ENCODE measurements at regions not wholly inside any gene's neighbourhood (a gene's known extent, or its start where the extent isn't known, plus 50 kb on each side); places are given as distances from the start of the nearest gene placed in this dataset.

DNA sequence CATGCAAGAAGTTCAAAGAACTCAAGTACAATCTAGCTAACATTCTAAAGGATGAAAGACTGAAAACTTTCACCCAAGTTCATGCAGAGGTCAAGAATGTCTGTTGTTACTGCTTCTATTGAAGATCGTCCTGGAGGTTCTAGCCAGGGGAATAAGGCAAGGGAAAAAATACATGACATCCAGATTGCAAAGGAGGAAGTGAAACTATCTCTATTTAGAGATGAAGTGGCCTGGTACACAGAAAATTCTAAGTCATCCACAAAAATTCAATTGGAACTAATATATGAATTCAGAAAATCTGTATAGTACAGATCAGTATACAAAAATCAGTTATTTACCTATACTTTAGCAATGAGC is 693.0 kb downstream of the NR2F2 start:
- intact Hi-C loops (cut with DNase I), result no loop called here
- Histone ChIP-seq H3K9me3 (no peaks in the 10 kb centered on the region), H3K4me1 (no peaks in the 10 kb centered on the region), H3K27me3 (no peaks in the 10 kb centered on the region), H3K36me3 (no peaks in the 10 kb centered on the region), H3K4me3 (replicated peaks in 1 of 3) (no peak overlapping the region), H3K27ac (no peak overlapping the region)
- no peak for TF ChIP-seq POLR2A (IDR thresholded peaks at IDR 0.05)
- TF ChIP-seq, protein P1, sequence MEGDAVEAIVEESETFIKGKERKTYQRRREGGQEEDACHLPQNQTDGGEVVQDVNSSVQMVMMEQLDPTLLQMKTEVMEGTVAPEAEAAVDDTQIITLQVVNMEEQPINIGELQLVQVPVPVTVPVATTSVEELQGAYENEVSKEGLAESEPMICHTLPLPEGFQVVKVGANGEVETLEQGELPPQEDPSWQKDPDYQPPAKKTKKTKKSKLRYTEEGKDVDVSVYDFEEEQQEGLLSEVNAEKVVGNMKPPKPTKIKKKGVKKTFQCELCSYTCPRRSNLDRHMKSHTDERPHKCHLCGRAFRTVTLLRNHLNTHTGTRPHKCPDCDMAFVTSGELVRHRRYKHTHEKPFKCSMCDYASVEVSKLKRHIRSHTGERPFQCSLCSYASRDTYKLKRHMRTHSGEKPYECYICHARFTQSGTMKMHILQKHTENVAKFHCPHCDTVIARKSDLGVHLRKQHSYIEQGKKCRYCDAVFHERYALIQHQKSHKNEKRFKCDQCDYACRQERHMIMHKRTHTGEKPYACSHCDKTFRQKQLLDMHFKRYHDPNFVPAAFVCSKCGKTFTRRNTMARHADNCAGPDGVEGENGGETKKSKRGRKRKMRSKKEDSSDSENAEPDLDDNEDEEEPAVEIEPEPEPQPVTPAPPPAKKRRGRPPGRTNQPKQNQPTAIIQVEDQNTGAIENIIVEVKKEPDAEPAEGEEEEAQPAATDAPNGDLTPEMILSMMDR (IDR thresholded peaks at IDR 0.05), result no peak
- DNase-seq, result no peak
- 11 to 37% methylated on average over 1 of the region's 1 CpG for WGBS, 2 donors

DNA sequence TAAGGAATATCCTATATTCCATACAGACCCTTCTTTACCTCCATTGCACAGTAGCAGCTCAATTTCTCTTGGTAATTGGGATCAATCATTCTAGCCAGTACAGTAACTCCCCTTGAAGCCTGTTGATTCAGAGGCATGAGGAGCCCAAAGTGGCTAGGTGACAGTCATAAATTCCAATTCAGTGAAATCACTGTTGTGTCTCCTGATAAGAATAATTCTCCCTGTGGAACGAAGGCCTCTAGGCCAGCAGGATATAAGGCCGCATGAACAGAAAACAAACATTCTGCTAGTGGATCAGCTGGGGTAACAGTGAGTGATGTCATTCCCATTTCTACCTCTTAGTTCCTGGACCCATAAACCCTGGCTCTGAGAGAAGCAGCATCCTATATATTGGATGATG is 696.3 kb downstream of the NR2F2 start:
- intact Hi-C loops (cut with DNase I), result no loop called here
- WGBS, 2 donors, result 61 to 66% methylated on average over 2 of the region's 2 CpGs
- DNase-seq, result no peak
- H3K4me3 ChIP-seq (replicated peaks in 1 of 3), result no peak overlapping the region
- H3K27me3 ChIP-seq, result no peaks in the 10 kb centered on the region
- no peak overlapping the region for H3K27ac ChIP-seq
- H3K4me1 ChIP-seq, result no peaks in the 10 kb centered on the region
- TF ChIP-seq, protein P1 (IDR thresholded peaks at IDR 0.05), result no peak
- no peak for TF ChIP-seq POLR2A (IDR thresholded peaks at IDR 0.05)
- H3K9me3 ChIP-seq, result no peaks in the 10 kb centered on the region
- no peaks in the 10 kb centered on the region for H3K36me3 ChIP-seq

DNA sequence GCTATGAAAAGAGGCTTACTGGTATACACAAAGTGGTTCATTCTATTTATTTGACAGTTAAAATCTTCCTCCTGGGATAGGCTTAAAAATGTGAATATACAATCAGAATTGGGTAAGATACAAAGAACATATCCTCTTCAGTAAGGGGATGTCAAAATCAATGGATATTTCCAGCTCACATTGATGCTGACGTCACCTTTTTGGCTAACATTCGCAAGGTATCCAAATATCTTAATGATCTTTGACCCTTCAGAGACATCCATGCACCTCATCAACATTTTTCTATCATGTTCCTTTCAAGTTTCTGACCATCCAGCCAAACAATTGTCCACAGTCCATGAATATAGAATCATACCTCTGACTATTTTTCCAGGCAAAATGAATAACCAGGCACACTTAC is 697.3 kb downstream of the NR2F2 start:
- 94 to 96% methylated on average over 2 of the region's 2 CpGs for WGBS, 2 donors
- no peak for TF ChIP-seq POLR2A (IDR thresholded peaks at IDR 0.05)
- TF ChIP-seq, protein P1 (IDR thresholded peaks at IDR 0.05), result no peak
- Histone ChIP-seq H3K36me3 (no peaks in the 10 kb centered on the region), H3K4me3 (replicated peaks in 1 of 3) (no peak overlapping the region), H3K9me3 (no peaks in the 10 kb centered on the region), H3K4me1 (no peaks in the 10 kb centered on the region), H3K27ac (no peak overlapping the region), H3K27me3 (no peaks in the 10 kb centered on the region)
- DNase-seq, result no peak
- intact Hi-C loops (cut with DNase I), result no loop called here

DNA sequence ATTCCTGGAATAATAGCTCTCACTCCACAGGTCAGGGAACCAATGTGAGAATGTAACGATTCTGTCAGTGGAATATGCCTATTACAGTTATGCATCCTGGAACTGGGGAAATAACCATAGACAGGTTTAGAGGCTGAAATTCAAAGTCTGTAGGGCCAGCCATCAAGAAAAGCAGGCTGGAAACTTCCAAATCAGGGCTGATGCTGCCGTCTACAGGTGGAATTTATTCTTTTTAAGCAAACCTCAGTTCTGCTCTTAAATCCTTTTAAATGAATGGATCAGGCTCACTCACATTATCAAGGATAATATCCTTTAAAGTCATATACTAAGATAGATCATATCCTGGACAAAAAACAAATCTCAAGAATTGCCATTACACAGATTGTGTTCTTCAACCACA is 699.8 kb downstream of the NR2F2 start:
- 93 to 97% methylated on average over 2 of the region's 2 CpGs for WGBS, 2 donors
- intact Hi-C loops (cut with DNase I), result no loop called here
- H3K4me1 ChIP-seq, result no peaks in the 10 kb centered on the region
- DNase-seq, result no peak
- no peaks in the 10 kb centered on the region for H3K36me3 ChIP-seq
- no peaks in the 10 kb centered on the region for H3K9me3 ChIP-seq
- no peak overlapping the region for H3K27ac ChIP-seq
- H3K4me3 ChIP-seq (replicated peaks in 1 of 3), result no peak overlapping the region
- TF ChIP-seq POLR2A (IDR thresholded peaks at IDR 0.05), result no peak
- TF ChIP-seq, protein P1 (IDR thresholded peaks at IDR 0.05), result no peak
- H3K27me3 ChIP-seq, result no peaks in the 10 kb centered on the region

DNA sequence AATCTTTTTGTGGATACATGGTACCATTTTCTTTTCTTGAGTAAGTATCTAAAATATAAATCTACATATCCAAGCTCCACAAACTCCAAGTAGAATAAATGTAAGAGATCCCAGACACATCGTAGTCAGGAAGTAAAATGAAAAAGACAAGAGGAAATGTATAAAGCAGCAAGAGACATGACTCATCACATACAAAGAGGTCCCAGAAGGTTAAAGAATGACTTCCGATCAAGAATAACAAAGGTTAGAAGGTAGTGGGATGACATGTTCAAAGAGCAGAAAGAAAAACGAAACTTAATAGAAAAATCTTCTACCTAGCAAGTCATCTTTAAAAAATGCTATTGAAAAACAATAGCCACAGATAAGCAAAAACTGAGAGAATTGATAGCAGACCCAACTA is 705.8 kb downstream of the NR2F2 start:
- H3K27ac ChIP-seq, result no peak overlapping the region
- 68 to 69% methylated on average over 3 of the region's 3 CpGs for WGBS, 2 donors
- intact Hi-C loops (cut with DNase I), result no loop called here
- no peaks in the 10 kb centered on the region for H3K36me3 ChIP-seq
- H3K27me3 ChIP-seq, result no peaks in the 10 kb centered on the region
- no peaks in the 10 kb centered on the region for H3K9me3 ChIP-seq
- TF ChIP-seq, protein P1 (IDR thresholded peaks at IDR 0.05), result no peak
- no peak for TF ChIP-seq POLR2A (IDR thresholded peaks at IDR 0.05)
- H3K4me1 ChIP-seq, result no peaks in the 10 kb centered on the region
- DNase-seq, result no peak
- no peak overlapping the region for H3K4me3 ChIP-seq (replicated peaks in 1 of 3)

All from thyroid gland (tissue), 4 donors.